Smooth muscle cell (in vitro differentiated cells): ENCODE measurements at regions not wholly inside any gene's neighbourhood (a gene's known extent, or its start where the extent isn't known, plus 50 kb on each side); places are given as distances from the start of the nearest gene placed in this dataset.
"Not testable (repeated sequence)": the region's sequence is repeated elsewhere in the genome, so short reads cannot be mapped to it uniquely, and the experiment has no call there.

Experiments used
- DNase-seq: peaks from one replicate; lab custom pipeline; 2025; ENCODE audit not compliant: unreplicated experiment; lab: John Stamatoyannopoulos, UW
- H2AFZ ChIP-seq: fragments of 200-600 bp; sonication (generic); 2 replicates; pipeline ENCODE4 v1.6.0; 2016; ENCODE audit warnings: antibody characterized with exemption, low read depth, mild to moderate bottlenecking
- H3F3A ChIP-seq: fragments of 200-600 bp; sonication (generic); 2 replicates; pipeline ENCODE4 v1.6.0; 2017; ENCODE audit warnings: antibody characterized with exemption, low read depth
- H3K27ac ChIP-seq: fragments of 200-600 bp; sonication (generic); 2 replicates; pipeline ENCODE4 v1.5.1; 2016; ENCODE audit warnings: low read depth, mild to moderate bottlenecking
- H3K27me3 ChIP-seq: fragments of 200-600 bp; sonication (generic); 2 replicates; pipeline ENCODE4 v1.6.1; 2016; ENCODE audit warnings: low read depth, mild to moderate bottlenecking
- H3K36me3 ChIP-seq: fragments of 200-600 bp; sonication (generic); 2 replicates; pipeline ENCODE4 v1.5.1; 2016; ENCODE audit warnings: low read depth
- H3K4me1 ChIP-seq: fragments of 200-600 bp; sonication (generic); 2 replicates; pipeline ENCODE4 v1.5.1; 2016; ENCODE audit warnings: low read depth
- H3K4me2 ChIP-seq: fragments of 200-600 bp; sonication (generic); 2 replicates; pipeline ENCODE4 v1.6.0; 2016; ENCODE audit warnings: mild to moderate bottlenecking
- H3K4me3 ChIP-seq: fragments of 200-600 bp; sonication (generic); 2 replicates; pipeline ENCODE4 v1.5.1; 2016; ENCODE audit warnings: mild to moderate bottlenecking
- H3K79me2 ChIP-seq: fragments of 200-600 bp; sonication (generic); 2 replicates; pipeline ENCODE4 v1.6.0; 2016; ENCODE audit warnings: low read depth, mild to moderate bottlenecking
- H3K9ac ChIP-seq: fragments of 200-600 bp; sonication (generic); 2 replicates; pipeline ENCODE4 v1.6.0; 2016; ENCODE audit warnings: low read depth
- H3K9me3 ChIP-seq: fragments of 200-600 bp; sonication (generic); replicated peaks from 2 replicates; pipeline ENCODE4 v1.5.1; 2016; ENCODE audit warnings: low read depth
- H4K20me1 ChIP-seq: fragments of 200-600 bp; sonication (generic); 2 replicates; pipeline ENCODE4 v1.6.0; 2016; ENCODE audit warnings: low read depth
- WGBS: methylation state at CpG from one replicate; pipeline ENCODE4 v1.1.7; 2016; ENCODE audit warnings: low lambda C conversion rate; 5-methylcytosine and 5-hydroxymethylcytosine counted together
- TF ChIP-seq, protein P1 (sequence below): fragments of 200-600 bp; sonication (generic); IDR thresholded peaks from 2 replicates; pipeline ENCODE4 v1.5.1; 2017; ENCODE audit warnings: borderline replicate concordance, mild to moderate bottlenecking, antibody characterized with exemption; ENCODE audit not compliant: insufficient read depth, poor library complexity, severe bottlenecking

DNA sequence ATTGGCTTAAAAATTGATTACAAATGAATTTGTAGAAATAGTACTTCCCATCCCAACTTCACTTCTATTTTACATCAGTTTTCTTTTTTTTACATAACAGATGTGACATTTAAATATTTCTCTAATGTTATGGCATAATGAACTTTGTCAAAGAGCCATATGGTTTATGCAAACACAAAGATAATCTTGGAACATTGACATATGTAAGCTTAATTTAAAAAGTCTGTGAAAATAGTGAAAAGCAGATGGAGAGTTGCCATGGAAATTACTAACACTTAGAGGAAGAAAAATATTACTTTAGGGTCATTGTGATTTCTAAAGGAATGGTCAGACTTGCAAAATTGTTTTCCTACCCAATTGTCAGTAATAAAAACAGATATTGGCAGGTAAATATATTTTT, 232.4 kb downstream of the AEBP2 start:
- H3K9ac ChIP-seq: no peak overlapping the region
- H3K79me2 ChIP-seq: no peaks in the 10 kb centered on the region
- no peak overlapping the region for H3K4me2 ChIP-seq
- no peak for DNase-seq
- no peaks in the 10 kb centered on the region for H3K27me3 ChIP-seq
- H3K4me3 ChIP-seq: no peak overlapping the region
- no peaks in the 10 kb centered on the region for H3K9me3 ChIP-seq
- H4K20me1 ChIP-seq: no peaks in the 10 kb centered on the region
- H2AFZ ChIP-seq: no peak overlapping the region
- no peaks in the 10 kb centered on the region for H3K4me1 ChIP-seq
- no peak overlapping the region for H3K27ac ChIP-seq
- TF ChIP-seq, protein P1, sequence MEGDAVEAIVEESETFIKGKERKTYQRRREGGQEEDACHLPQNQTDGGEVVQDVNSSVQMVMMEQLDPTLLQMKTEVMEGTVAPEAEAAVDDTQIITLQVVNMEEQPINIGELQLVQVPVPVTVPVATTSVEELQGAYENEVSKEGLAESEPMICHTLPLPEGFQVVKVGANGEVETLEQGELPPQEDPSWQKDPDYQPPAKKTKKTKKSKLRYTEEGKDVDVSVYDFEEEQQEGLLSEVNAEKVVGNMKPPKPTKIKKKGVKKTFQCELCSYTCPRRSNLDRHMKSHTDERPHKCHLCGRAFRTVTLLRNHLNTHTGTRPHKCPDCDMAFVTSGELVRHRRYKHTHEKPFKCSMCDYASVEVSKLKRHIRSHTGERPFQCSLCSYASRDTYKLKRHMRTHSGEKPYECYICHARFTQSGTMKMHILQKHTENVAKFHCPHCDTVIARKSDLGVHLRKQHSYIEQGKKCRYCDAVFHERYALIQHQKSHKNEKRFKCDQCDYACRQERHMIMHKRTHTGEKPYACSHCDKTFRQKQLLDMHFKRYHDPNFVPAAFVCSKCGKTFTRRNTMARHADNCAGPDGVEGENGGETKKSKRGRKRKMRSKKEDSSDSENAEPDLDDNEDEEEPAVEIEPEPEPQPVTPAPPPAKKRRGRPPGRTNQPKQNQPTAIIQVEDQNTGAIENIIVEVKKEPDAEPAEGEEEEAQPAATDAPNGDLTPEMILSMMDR: no peak
- H3K36me3 ChIP-seq: no peaks in the 10 kb centered on the region
- no peaks in the 10 kb centered on the region for H3F3A ChIP-seq

DNA sequence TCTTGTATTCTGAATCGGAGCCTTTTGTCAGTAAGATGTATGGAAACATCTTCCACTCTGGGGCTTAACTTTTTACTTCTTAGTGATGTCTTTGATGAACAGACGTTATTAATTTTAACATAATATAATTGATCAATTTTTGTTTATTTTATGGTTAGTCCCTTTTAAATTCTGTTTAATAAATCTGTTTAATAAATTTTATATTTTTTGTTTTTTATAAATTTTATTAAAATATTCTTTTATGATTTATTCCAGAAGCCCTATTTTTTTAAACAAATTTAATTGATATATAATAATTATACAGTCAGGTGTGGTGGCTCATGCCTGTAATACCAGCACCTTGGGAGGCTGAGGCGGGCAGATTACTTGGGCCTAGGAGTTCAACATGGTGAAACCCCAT, 235.1 kb downstream of the AEBP2 start:
- WGBS: 67% methylated on average over 3 of the region's 3 CpGs
- Histone ChIP-seq H3K27me3 (no peaks in the 10 kb centered on the region), H3K79me2 (no peaks in the 10 kb centered on the region), H3K4me2 (no peak overlapping the region), H3K4me1 (no peaks in the 10 kb centered on the region), H4K20me1 (no peaks in the 10 kb centered on the region), H2AFZ (no peak overlapping the region), H3K4me3 (no peak overlapping the region), H3F3A (no peaks in the 10 kb centered on the region), H3K9me3 (no peaks in the 10 kb centered on the region), H3K27ac (no peak overlapping the region), H3K36me3 (peaks cover 3% of the 10 kb centered on the region), H3K9ac (no peak overlapping the region)
- DNase-seq: no peak
- TF ChIP-seq, protein P1: no peak

DNA sequence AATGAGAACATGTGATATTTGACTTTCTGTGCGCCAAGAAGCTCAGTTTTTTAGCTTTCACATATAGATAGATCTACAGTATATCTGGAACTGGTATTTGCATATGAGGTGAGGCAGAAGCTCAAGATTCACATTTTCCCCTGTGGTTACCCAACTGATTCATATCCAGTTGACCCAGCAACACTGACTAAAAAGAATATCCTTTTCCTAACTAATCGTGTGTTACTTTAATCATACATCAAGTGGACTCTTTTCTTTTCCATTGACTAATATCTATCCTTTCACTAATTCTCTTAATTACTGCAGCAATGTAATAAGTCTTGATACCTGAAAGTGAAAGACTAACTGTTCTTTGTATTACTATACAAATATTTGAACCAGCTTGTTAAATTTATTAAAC, 236.1 kb downstream of the AEBP2 start:
- H3K9ac ChIP-seq: no peak overlapping the region
- H4K20me1 ChIP-seq: no peaks in the 10 kb centered on the region
- H3K79me2 ChIP-seq: no peaks in the 10 kb centered on the region
- H3K9me3 ChIP-seq: no peaks in the 10 kb centered on the region
- H3K27ac ChIP-seq: no peak overlapping the region
- TF ChIP-seq, protein P1: no peak
- H3K4me3 ChIP-seq: no peak overlapping the region
- no peaks in the 10 kb centered on the region for H3K27me3 ChIP-seq
- no peaks in the 10 kb centered on the region for H3F3A ChIP-seq
- no peak for DNase-seq
- WGBS: 85% methylated on average over 2 of the region's 2 CpGs
- peaks cover 3% of the 10 kb centered on the region for H3K36me3 ChIP-seq
- H2AFZ ChIP-seq: no peak overlapping the region
- no peak overlapping the region for H3K4me2 ChIP-seq
- H3K4me1 ChIP-seq: no peaks in the 10 kb centered on the region

DNA sequence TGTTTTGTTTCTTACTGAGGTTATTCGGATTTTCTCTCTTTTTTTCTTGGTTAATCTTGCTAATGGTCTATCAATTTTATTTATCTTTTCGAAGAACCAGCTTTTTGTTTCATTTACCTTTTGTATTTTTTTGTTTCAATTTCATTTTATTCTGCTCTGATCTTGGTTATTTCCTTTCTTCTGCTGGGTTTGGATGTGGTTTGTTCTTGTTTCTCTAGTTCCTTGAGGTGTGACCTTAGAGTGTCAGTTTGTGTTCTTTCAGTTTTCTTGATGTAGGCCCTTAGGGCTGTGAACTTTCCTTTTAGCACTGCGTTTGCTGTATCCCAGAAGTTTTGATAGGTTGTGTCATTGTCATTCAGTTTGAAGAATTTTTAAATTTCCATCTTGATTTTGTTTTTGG, 239.2 kb downstream of the AEBP2 start:
- H3K9me3 ChIP-seq, H4K20me1 ChIP-seq, H3K27ac ChIP-seq, DNase-seq, H2AFZ ChIP-seq, H3K9ac ChIP-seq, H3K27me3 ChIP-seq, H3K79me2 ChIP-seq, H3F3A ChIP-seq, H3K4me1 ChIP-seq, H3K4me2 ChIP-seq, H3K4me3 ChIP-seq, H3K36me3 ChIP-seq: not testable (repeated sequence)
- 76% methylated on average over 3 of the region's 3 CpGs for WGBS
